ENCODE measurements at regions not wholly inside any gene's neighbourhood (a gene's known extent, or its start where the extent isn't known, plus 50 kb on each side); places are given as distances from the start of the nearest gene placed in this dataset.

- DNase-seq (no peak), ATAC-seq (no peak)
- Histone ChIP-seq H3K27me3 (ENCODE audit: low read depth) (no peaks in the 10 kb centered on the region), H3K36me3 (no peaks in the 10 kb centered on the region), H3K4me3 (no peak overlapping the region), H3K4me1 (no peaks in the 10 kb centered on the region), H3K27ac (no peak overlapping the region), H3K9me3 (peaks cover 3% of the 10 kb centered on the region)
- intact Hi-C loops (cut with DNase I): no loop called here
- no peak for TF ChIP-seq CTCF (IDR thresholded peaks at IDR 0.05)
These were observed 140.8 kb upstream of the NFE2L3 start for GRCh38 chr7:26011039-26011696.

GRCh38 chr7:26013551-26014083 is 138.4 kb upstream of the NFE2L3 start:
- TF ChIP-seq CTCF (IDR thresholded peaks at IDR 0.05): no peak
- peaks cover 8% of the 10 kb centered on the region for H3K9me3 ChIP-seq
- H3K27me3 ChIP-seq (ENCODE audit: low read depth): no peaks in the 10 kb centered on the region
- no peaks in the 10 kb centered on the region for H3K36me3 ChIP-seq
- intact Hi-C loops (cut with DNase I): no loop called here
- DNase-seq (no peak), ATAC-seq (no peak)
- H3K27ac ChIP-seq: no peak overlapping the region
- no peaks in the 10 kb centered on the region for H3K4me1 ChIP-seq
- no peak overlapping the region for H3K4me3 ChIP-seq

- no peaks in the 10 kb centered on the region for H3K36me3 ChIP-seq
- no peak for TF ChIP-seq CTCF (IDR thresholded peaks at IDR 0.05)
- no peaks in the 10 kb centered on the region for H3K4me1 ChIP-seq
- no peak overlapping the region for H3K27ac ChIP-seq
- intact Hi-C loops (cut with DNase I): no loop called here
- no peaks in the 10 kb centered on the region for H3K27me3 ChIP-seq (ENCODE audit: low read depth)
- H3K4me3 ChIP-seq: no peak overlapping the region
- H3K9me3 ChIP-seq: no peaks in the 10 kb centered on the region
- DNase-seq: no peak
- ATAC-seq: no peak
These were observed 129.0 kb upstream of the NFE2L3 start for GRCh38 chr7:26022982-26023381.

GRCh38 chr7:26029911-26030310 is 122.1 kb upstream of the NFE2L3 start:
- Histone ChIP-seq H3K27me3 (ENCODE audit: low read depth) (no peaks in the 10 kb centered on the region), H3K36me3 (no peaks in the 10 kb centered on the region), H3K4me1 (no peaks in the 10 kb centered on the region), H3K4me3 (no peak overlapping the region), H3K9me3 (no peaks in the 10 kb centered on the region), H3K27ac (no peak overlapping the region)
- TF ChIP-seq CTCF (IDR thresholded peaks at IDR 0.05): no peak
- intact Hi-C loops (cut with DNase I): no loop called here
- ATAC-seq (no peak), DNase-seq (no peak)

GRCh38 chr7:26034391-26034790 is 117.6 kb upstream of the NFE2L3 start:
- DNase-seq (no peak), ATAC-seq (no peak)
- intact Hi-C loops (cut with DNase I): no loop called here
- H3K4me3 ChIP-seq: no peak overlapping the region
- no peak overlapping the region for H3K27ac ChIP-seq
- no peaks in the 10 kb centered on the region for H3K4me1 ChIP-seq
- H3K9me3 ChIP-seq: no peaks in the 10 kb centered on the region
- H3K27me3 ChIP-seq (ENCODE audit: low read depth): peaks cover 9% of the 10 kb centered on the region
- TF ChIP-seq CTCF (IDR thresholded peaks at IDR 0.05): no peak
- no peaks in the 10 kb centered on the region for H3K36me3 ChIP-seq

Data from lower lobe of right lung (tissue), 2 donors.